Activated CD8-positive, alpha-beta T cell treated with anti-CD3 and anti-CD28 coated beads for 36 hours (primary cell): ENCODE measurements at regions not wholly inside any gene's neighbourhood (a gene's known extent, or its start where the extent isn't known, plus 50 kb on each side); places are given as distances from the start of the nearest gene placed in this dataset.

ENCODE experiments used
- ATAC-seq: fragments of 200-7000 bp; cut with Tn5 transposase; one replicate; pipeline ENCODE4 v1.10.0; 2021; ENCODE audit warnings: mild to moderate bottlenecking, moderate library complexity
- CTCF ChIA-PET: fragments of 350-600 bp; sonication (Branson Sonifier 250); formaldehyde crosslinking; loops from one replicate; lab custom pipeline; 2021; ENCODE audit warnings: antibody characterized with exemption; lab: Charles Lee
- POLR2A ChIA-PET: fragments of 350-600 bp; sonication (Branson Sonifier 250); formaldehyde crosslinking; loops from one replicate; lab custom pipeline; 2021; ENCODE audit warnings: antibody characterized with exemption; lab: Charles Lee
- DNase-seq: peaks from one replicate; pipeline ENCODE4 v3.0.0-alpha.2; 2020
- H3K27ac Mint-ChIP-seq: one replicate; pipeline ENCODE4 v1.8.0; 2021; ENCODE audit warnings: mild to moderate bottlenecking, mixed read lengths
- H3K27me3 Mint-ChIP-seq: one replicate; pipeline ENCODE4 v1.8.0; 2021; ENCODE audit warnings: mixed read lengths
- H3K36me3 Mint-ChIP-seq: one replicate; pipeline ENCODE4 v1.8.0; 2021; ENCODE audit warnings: low read depth, mixed read lengths
- H3K4me1 Mint-ChIP-seq: one replicate; pipeline ENCODE4 v1.8.0; 2021; ENCODE audit warnings: low read depth, mixed read lengths
- H3K4me3 Mint-ChIP-seq: one replicate; pipeline ENCODE4 v1.8.0; 2021; ENCODE audit warnings: mild to moderate bottlenecking, moderate library complexity, mixed read lengths
- H3K9me3 Mint-ChIP-seq: one replicate; pipeline ENCODE4 v1.8.0; 2021; ENCODE audit warnings: mixed read lengths
- CTCF ChIP-seq: fragments of 200-600 bp; IDR thresholded peaks from one replicate; pipeline ENCODE4 v1.8.0; 2022; ENCODE audit warnings: antibody characterized with exemption, mild to moderate bottlenecking
- intact Hi-C: fragments of 100-400 bp; cut with micrococcal nuclease; formaldehyde crosslinking; loops from one replicate; pipeline ENCODE4 v1.10.0; 2022

GRCh38 chr5:2109566-2109965 lies 226.8 kb upstream of the IRX4 start:
- POLR2A ChIA-PET, result no interaction called here
- intact Hi-C loops, result no loop called here
- Mint-ChIP-seq H3K4me1 (no peaks in the 10 kb centered on the region), H3K4me3 (no peak overlapping the region), H3K27me3 (no peaks in the 10 kb centered on the region), H3K27ac (no peak overlapping the region), H3K9me3 (peaks cover 6% of the 10 kb centered on the region), H3K36me3 (no peaks in the 10 kb centered on the region)
- DNase-seq (no peak), ATAC-seq (no peak)
- CTCF ChIA-PET, result no interaction called here
- TF ChIP-seq CTCF, result no peak

GRCh38 chr5:2106721-2107120 lies 224.0 kb upstream of the IRX4 start:
- no peaks in the 10 kb centered on the region for H3K36me3 Mint-ChIP-seq
- CTCF ChIA-PET, result no interaction called here

GRCh38 chr5:2105141-2105540 lies 222.4 kb upstream of the IRX4 start:
- intact Hi-C loops, result no loop called here
- Mint-ChIP-seq H3K36me3 (no peaks in the 10 kb centered on the region), H3K4me1 (no peaks in the 10 kb centered on the region), H3K27me3 (peaks cover 4% of the 10 kb centered on the region), H3K27ac (no peak overlapping the region), H3K4me3 (no peak overlapping the region), H3K9me3 (peaks cover 6% of the 10 kb centered on the region)
- no peak for TF ChIP-seq CTCF
- ChIA-PET CTCF (no interaction called here), POLR2A (no interaction called here)
- no peak for ATAC-seq
- no peak for DNase-seq

More at GRCh38 chr5:2106721-2107120, 224.0 kb upstream of the IRX4 start:
- no peaks in the 10 kb centered on the region for H3K4me1 Mint-ChIP-seq
- intact Hi-C loops, result no loop called here
- H3K27ac Mint-ChIP-seq, result no peak overlapping the region
- DNase-seq (no peak), ATAC-seq (no peak)
- H3K4me3 Mint-ChIP-seq, result no peak overlapping the region
- POLR2A ChIA-PET, result no interaction called here
- peaks cover 6% of the 10 kb centered on the region for H3K9me3 Mint-ChIP-seq
- peaks cover 2% of the 10 kb centered on the region for H3K27me3 Mint-ChIP-seq
- no peak for TF ChIP-seq CTCF

GRCh38 chr5:2103940-2104339 lies 221.2 kb upstream of the IRX4 start:
- H3K27me3 Mint-ChIP-seq, result peaks cover 7% of the 10 kb centered on the region

More at GRCh38 chr5:2103940-2104339, 221.2 kb upstream of the IRX4 start:
- Mint-ChIP-seq H3K9me3 (peaks cover 6% of the 10 kb centered on the region), H3K4me1 (no peaks in the 10 kb centered on the region), H3K36me3 (no peaks in the 10 kb centered on the region), H3K4me3 (no peak overlapping the region), H3K27ac (no peak overlapping the region)
- no peak for TF ChIP-seq CTCF
- DNase-seq, result no peak
- ATAC-seq, result no peak
- CTCF ChIA-PET, result no interaction called here
- POLR2A ChIA-PET, result no interaction called here
- intact Hi-C loops, result no loop called here
